Lower leg skin (tissue), 4 donors: ENCODE measurements at regions not wholly inside any gene's neighbourhood (a gene's known extent, or its start where the extent isn't known, plus 50 kb on each side); places are given as distances from the start of the nearest gene placed in this dataset.

ENCODE experiments used
- DNase-seq, 2 donors: peaks; one replicate each; pipeline ENCODE4 v3.0.0-alpha.2; 2019; ENCODE audit warnings: low spot score in 2 of 2
- H3K4me3 ChIP-seq: fragments of 200-600 bp; sonication (generic); 2 replicates; pipeline ENCODE4 v1.5.1; 2017; ENCODE audit warnings: mild to moderate bottlenecking, low read depth; ENCODE audit not compliant: poor library complexity, severe bottlenecking
- CTCF ChIP-seq, 3 donors: fragments of 450-650 bp; IDR thresholded peaks; one replicate each; pipeline ENCODE4 v1.5.1; 2016; ENCODE audit warnings: antibody characterized with exemption in 3 of 3, mild to moderate bottlenecking in 3 of 3, moderate library complexity in 2 of 3
- POLR2A ChIP-seq, 2 donors: fragments of 450-650 bp; IDR thresholded peaks; one replicate each; pipeline ENCODE4 v1.6.1; 2016 to 2017; ENCODE audit warnings: antibody characterized with exemption in 2 of 2, mild to moderate bottlenecking in 1 of 2, moderate library complexity in 1 of 2
- WGBS, 2 donors: methylation state at CpG; one replicate each; pipeline ENCODE4 v1.1.5; 2018; 5-methylcytosine and 5-hydroxymethylcytosine counted together
- intact Hi-C: fragments of 100-400 bp; cut with DNase I; formaldehyde crosslinking; loops from one replicate; pipeline ENCODE4 v1.15.0; 2023; ENCODE audit warnings: low total_unique reads

- 61 to 77% methylated on average over 3 of the region's 3 CpGs for WGBS, 2 donors
- H3K4me3 ChIP-seq, result no peak overlapping the region
- intact Hi-C loops, result no loop called here
- DNase-seq, result no peak
- TF ChIP-seq POLR2A (IDR thresholded peaks at IDR 0.05) (no peak), CTCF (IDR thresholded peaks at IDR 0.05) (no peak)
Measured at GRCh38 chr4:20421603-20421985, 169.9 kb downstream of the SLIT2 start.

- H3K4me3 ChIP-seq, result no peak overlapping the region
- DNase-seq, result no peak
- WGBS, 2 donors, result 36 to 38% methylated on average over 2 of the region's 2 CpGs
- intact Hi-C loops, result no loop called here
- TF ChIP-seq POLR2A (IDR thresholded peaks at IDR 0.05), result no peak
- TF ChIP-seq CTCF (IDR thresholded peaks at IDR 0.05), result no peak
Measured at GRCh38 chr4:20422398-20422797, 170.7 kb downstream of the SLIT2 start.

- no peak overlapping the region for H3K4me3 ChIP-seq
- DNase-seq, result no peak
- TF ChIP-seq POLR2A (IDR thresholded peaks at IDR 0.05) (no peak), CTCF (IDR thresholded peaks at IDR 0.05) (no peak)
- intact Hi-C loops, result no loop called here
- WGBS, 2 donors, result 91 to 94% methylated on average over 3 of the region's 3 CpGs
Measured at GRCh38 chr4:20423420-20423819, 171.7 kb downstream of the SLIT2 start.

GRCh38 chr4:20426028-20426427 lies 174.3 kb downstream of the SLIT2 start:
- 82 to 88% methylated on average over 1 of the region's 1 CpG for WGBS, 2 donors
- no peak for DNase-seq
- H3K4me3 ChIP-seq, result no peak overlapping the region
- TF ChIP-seq CTCF (IDR thresholded peaks at IDR 0.05), result no peak
- no peak for TF ChIP-seq POLR2A (IDR thresholded peaks at IDR 0.05)
- intact Hi-C loops, result no loop called here

GRCh38 chr4:20428436-20429160 lies 176.9 kb downstream of the SLIT2 start:
- intact Hi-C loops, result no loop called here
- 76 to 78% methylated on average over 8 of the region's 8 CpGs for WGBS, 2 donors
- H3K4me3 ChIP-seq, result no peak overlapping the region
- TF ChIP-seq CTCF (IDR thresholded peaks at IDR 0.05), result no peak
- TF ChIP-seq POLR2A (IDR thresholded peaks at IDR 0.05), result no peak
- no peak for DNase-seq
